22Rv1 (cell line): ENCODE measurements at regions not wholly inside any gene's neighbourhood (a gene's known extent, or its start where the extent isn't known, plus 50 kb on each side); places are given as distances from the start of the nearest gene placed in this dataset.

ENCODE experiments used
- ZFX ChIP-seq: fragments of 450-650 bp; IDR thresholded peaks from 2 replicates; pipeline ENCODE4 v1.6.1; 2017; ENCODE audit warnings: antibody characterized with exemption, borderline replicate concordance
- TF ChIP-seq, protein P1 (sequence below): fragments of 450-650 bp; IDR thresholded peaks from 2 replicates; pipeline ENCODE4 v1.5.1; 2017; ENCODE audit warnings: mild to moderate bottlenecking

DNA sequence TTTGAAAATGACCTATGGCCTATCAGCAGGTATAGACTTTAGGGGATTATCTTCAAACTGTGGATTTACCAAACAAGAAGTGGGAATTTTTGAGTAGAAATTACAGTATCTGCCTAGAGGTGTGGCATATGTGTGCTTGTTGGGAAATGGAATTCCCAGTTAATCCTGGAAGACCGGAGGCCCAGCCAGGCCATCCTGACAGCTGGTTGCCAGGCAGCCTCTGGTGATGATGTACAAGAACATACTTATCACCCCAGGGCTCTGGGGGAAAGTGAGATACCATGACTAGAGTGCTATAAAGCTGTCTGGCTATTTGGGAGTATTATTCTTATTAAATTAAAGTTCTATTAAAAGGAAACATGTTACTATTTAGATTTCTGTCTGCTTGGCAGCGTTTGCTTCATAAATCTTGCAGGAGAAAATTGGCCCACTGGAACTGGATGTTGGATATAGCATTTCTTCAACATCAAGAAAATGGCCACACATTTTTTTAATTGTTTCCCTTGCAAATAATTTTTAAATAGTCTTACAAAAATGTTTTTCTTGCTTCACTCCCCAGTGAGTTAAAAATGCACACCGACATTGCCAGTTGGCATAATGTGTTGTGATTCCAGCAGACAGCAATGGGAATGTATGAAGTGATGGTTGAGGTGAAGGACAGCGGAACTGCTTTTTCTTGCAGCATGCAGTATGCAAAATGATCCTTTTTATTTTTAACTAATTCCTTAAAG, 187.8 kb downstream of the MYLK4 start:
- TF ChIP-seq, protein P1, sequence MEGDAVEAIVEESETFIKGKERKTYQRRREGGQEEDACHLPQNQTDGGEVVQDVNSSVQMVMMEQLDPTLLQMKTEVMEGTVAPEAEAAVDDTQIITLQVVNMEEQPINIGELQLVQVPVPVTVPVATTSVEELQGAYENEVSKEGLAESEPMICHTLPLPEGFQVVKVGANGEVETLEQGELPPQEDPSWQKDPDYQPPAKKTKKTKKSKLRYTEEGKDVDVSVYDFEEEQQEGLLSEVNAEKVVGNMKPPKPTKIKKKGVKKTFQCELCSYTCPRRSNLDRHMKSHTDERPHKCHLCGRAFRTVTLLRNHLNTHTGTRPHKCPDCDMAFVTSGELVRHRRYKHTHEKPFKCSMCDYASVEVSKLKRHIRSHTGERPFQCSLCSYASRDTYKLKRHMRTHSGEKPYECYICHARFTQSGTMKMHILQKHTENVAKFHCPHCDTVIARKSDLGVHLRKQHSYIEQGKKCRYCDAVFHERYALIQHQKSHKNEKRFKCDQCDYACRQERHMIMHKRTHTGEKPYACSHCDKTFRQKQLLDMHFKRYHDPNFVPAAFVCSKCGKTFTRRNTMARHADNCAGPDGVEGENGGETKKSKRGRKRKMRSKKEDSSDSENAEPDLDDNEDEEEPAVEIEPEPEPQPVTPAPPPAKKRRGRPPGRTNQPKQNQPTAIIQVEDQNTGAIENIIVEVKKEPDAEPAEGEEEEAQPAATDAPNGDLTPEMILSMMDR: no peak
- no peak for TF ChIP-seq ZFX
